ENCODE measurements at regions not wholly inside any gene's neighbourhood (a gene's known extent, or its start where the extent isn't known, plus 50 kb on each side); places are given as distances from the start of the nearest gene placed in this dataset.
"Not testable (repeated sequence)": the region's sequence is repeated elsewhere in the genome, so short reads cannot be mapped to it uniquely, and the experiment has no call there.

DNA sequence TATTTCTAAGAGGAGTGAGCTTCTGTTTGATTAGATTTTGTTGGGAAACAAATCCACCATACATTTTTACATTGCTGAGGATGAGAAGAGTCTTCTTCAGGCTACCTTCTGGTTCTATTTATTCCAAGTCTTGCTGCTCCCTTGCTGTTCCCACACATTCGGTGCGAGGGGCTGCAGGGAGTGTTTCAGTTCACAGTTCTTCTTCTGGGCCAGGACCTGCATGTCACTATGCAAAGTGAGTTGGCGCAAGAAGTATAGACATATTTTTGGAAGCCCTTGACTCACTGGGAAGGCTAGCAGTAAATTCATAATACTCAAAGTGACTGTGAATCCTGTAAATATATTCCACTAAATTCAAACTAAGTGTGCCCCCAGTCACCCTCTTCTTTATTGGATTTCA, 657.9 kb downstream of the TAF11L14 start:
- intact Hi-C loops (cut with micrococcal nuclease), result no loop called here
- no peaks in the 10 kb centered on the region for H3K4me1 ChIP-seq
- H3K4me3 ChIP-seq, result no peak overlapping the region
- TF ChIP-seq, protein P1, sequence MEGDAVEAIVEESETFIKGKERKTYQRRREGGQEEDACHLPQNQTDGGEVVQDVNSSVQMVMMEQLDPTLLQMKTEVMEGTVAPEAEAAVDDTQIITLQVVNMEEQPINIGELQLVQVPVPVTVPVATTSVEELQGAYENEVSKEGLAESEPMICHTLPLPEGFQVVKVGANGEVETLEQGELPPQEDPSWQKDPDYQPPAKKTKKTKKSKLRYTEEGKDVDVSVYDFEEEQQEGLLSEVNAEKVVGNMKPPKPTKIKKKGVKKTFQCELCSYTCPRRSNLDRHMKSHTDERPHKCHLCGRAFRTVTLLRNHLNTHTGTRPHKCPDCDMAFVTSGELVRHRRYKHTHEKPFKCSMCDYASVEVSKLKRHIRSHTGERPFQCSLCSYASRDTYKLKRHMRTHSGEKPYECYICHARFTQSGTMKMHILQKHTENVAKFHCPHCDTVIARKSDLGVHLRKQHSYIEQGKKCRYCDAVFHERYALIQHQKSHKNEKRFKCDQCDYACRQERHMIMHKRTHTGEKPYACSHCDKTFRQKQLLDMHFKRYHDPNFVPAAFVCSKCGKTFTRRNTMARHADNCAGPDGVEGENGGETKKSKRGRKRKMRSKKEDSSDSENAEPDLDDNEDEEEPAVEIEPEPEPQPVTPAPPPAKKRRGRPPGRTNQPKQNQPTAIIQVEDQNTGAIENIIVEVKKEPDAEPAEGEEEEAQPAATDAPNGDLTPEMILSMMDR (IDR thresholded peaks at IDR 0.05; ENCODE audit: borderline replicate concordance), result no peak
- no peak for DNase-seq
- H3K36me3 ChIP-seq, result no peaks in the 10 kb centered on the region
- no peak overlapping the region for H3K27ac ChIP-seq (replicated peaks)
- H3K9me3 ChIP-seq (replicated peaks), result no peaks in the 10 kb centered on the region
- no peaks in the 10 kb centered on the region for H3K27me3 ChIP-seq (ENCODE audit: low read depth)

GRCh38 chr5:18295696-18296095, 661.4 kb downstream of the TAF11L14 start:
- H3K36me3 ChIP-seq; H3K27me3 ChIP-seq (ENCODE audit: low read depth); DNase-seq; H3K4me3 ChIP-seq; H3K4me1 ChIP-seq; H3K9me3 ChIP-seq (replicated peaks); H3K27ac ChIP-seq (replicated peaks); intact Hi-C loops (cut with micrococcal nuclease): not testable (repeated sequence)

DNA sequence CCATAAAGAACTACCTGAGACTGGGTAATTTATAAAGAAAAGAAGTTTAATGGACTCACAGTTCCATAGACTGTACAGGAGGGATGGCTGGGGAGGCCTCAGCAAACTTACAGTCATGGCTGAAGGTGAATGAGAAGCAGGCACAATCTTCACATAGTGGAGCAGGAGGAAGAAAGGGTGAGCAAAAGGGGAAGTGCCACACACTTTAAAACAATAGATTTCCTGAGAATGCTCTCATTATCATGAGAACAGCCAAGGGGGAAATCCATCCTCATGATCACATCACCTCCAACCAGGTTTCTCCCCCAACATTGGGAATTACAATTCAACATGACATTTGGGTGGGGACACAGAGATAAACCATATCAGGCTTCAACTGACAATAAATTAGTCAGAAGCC, 664.9 kb downstream of the TAF11L14 start:
- TF ChIP-seq, protein P1 (IDR thresholded peaks at IDR 0.05; ENCODE audit: borderline replicate concordance), result no peak
- Histone ChIP-seq H3K4me1 (no peaks in the 10 kb centered on the region), H3K4me3 (no peak overlapping the region), H3K9me3 (replicated peaks) (no peaks in the 10 kb centered on the region), H3K36me3 (no peaks in the 10 kb centered on the region), H3K27me3 (ENCODE audit: low read depth) (peaks cover 13% of the 10 kb centered on the region), H3K27ac (replicated peaks) (no peak overlapping the region)
- intact Hi-C loops (cut with micrococcal nuclease), result no loop called here
- DNase-seq, result no peak

GRCh38 chr5:18305288-18305924, 671.1 kb downstream of the TAF11L14 start:
- Histone ChIP-seq H3K27me3 (ENCODE audit: low read depth) (peaks cover 38% of the 10 kb centered on the region), H3K4me1 (no peaks in the 10 kb centered on the region), H3K4me3 (no peak overlapping the region), H3K27ac (replicated peaks) (no peak overlapping the region), H3K36me3 (no peaks in the 10 kb centered on the region), H3K9me3 (replicated peaks) (no peaks in the 10 kb centered on the region)
- TF ChIP-seq, protein P1 (IDR thresholded peaks at IDR 0.05; ENCODE audit: borderline replicate concordance), result peak; percentile 60
- intact Hi-C loops (cut with micrococcal nuclease), result no loop called here
- DNase-seq, result no peak

DNA sequence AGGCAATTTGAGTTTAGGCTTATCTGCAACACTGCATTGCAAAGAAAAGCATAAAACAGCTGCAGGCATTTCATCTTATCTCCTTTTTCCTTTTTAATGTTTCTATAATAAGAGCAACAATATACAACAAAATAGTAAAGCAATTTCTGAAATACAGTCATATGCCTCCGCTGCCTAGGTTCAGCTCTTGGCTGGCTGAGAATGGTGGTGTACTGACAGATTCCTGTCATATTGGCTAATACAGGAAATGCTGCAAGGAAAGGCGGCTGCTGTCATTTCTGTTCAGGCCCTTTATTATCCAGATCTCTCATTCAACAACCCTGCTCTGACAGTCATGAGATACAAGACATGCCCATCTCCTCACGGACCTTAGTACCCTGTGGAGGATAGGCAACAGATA, 677.0 kb downstream of the TAF11L14 start:
- no peaks in the 10 kb centered on the region for H3K36me3 ChIP-seq
- no peaks in the 10 kb centered on the region for H3K4me1 ChIP-seq
- no peak overlapping the region for H3K27ac ChIP-seq (replicated peaks)
- H3K9me3 ChIP-seq (replicated peaks), result no peaks in the 10 kb centered on the region
- H3K27me3 ChIP-seq (ENCODE audit: low read depth), result peaks cover 21% of the 10 kb centered on the region
- TF ChIP-seq, protein P1 (IDR thresholded peaks at IDR 0.05; ENCODE audit: borderline replicate concordance), result no peak
- no peak for DNase-seq
- no peak overlapping the region for H3K4me3 ChIP-seq
- intact Hi-C loops (cut with micrococcal nuclease), result loop anchor here (5.0 kb wide), 1 partner anchor 1094 kb away; the partner anchor contains the start of gene BASP1

DNA sequence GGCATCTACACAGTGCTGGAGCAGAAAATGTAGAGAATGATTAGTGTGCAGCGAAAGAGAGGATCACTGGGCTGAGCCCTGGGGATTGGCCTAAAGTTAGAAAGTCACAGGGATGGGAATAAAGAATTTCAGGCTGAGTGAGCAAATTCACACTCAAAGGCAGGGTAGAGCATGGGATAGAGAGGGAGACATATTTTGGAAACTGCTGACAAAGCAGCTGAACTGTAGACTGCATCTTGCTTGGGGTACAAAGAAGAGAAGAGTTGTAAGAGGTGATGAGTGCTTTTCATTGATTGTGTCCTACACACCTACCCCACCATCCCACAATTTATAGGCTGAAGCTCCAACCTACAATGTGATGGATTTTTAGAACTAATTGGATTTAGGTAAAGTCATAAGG, 677.8 kb downstream of the TAF11L14 start:
- H3K4me3 ChIP-seq, result no peak overlapping the region
- TF ChIP-seq, protein P1 (IDR thresholded peaks at IDR 0.05; ENCODE audit: borderline replicate concordance), result no peak
- H3K27me3 ChIP-seq (ENCODE audit: low read depth), result peaks cover 14% of the 10 kb centered on the region
- no peak for DNase-seq
- no peaks in the 10 kb centered on the region for H3K36me3 ChIP-seq
- H3K4me1 ChIP-seq, result no peaks in the 10 kb centered on the region
- no peak overlapping the region for H3K27ac ChIP-seq (replicated peaks)
- H3K9me3 ChIP-seq (replicated peaks), result no peaks in the 10 kb centered on the region
- intact Hi-C loops (cut with micrococcal nuclease), result loop anchor here (5.0 kb wide), 1 partner anchor 1095 kb away; the partner anchor contains the start of gene BASP1

All from left ventricle myocardium inferior (tissue), 1 donor.